HuH-7.5 (cell line): ENCODE measurements at regions not wholly inside any gene's neighbourhood (a gene's known extent, or its start where the extent isn't known, plus 50 kb on each side); places are given as distances from the start of the nearest gene placed in this dataset.
"Not testable (repeated sequence)": the region's sequence is repeated elsewhere in the genome, so short reads cannot be mapped to it uniquely, and the experiment has no call there.

Source experiments
- DNase-seq: peaks from one replicate; pipeline ENCODE4 v3.0.0; 2011; ENCODE audit warnings: low spot score

DNA sequence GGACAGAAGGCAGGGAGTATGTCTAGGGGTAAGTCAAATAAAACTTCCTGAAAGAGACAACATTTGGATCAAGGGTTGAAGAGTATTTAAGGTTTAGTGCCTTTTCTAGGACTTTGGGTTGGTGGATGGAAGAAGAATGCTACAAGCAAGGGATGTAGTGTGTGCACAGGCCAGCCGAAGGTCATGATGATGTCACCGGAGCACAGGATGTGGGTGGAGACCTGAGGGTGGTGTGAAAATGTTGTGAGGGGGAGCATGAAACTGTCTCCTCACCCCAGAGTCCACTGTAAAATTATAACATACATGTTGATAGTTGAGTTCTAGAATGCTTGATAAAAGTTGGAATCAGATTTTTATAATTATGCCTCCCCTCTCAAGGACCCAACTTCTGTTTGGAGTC is 553.3 kb upstream of the SGCD start:
- no peak for DNase-seq

DNA sequence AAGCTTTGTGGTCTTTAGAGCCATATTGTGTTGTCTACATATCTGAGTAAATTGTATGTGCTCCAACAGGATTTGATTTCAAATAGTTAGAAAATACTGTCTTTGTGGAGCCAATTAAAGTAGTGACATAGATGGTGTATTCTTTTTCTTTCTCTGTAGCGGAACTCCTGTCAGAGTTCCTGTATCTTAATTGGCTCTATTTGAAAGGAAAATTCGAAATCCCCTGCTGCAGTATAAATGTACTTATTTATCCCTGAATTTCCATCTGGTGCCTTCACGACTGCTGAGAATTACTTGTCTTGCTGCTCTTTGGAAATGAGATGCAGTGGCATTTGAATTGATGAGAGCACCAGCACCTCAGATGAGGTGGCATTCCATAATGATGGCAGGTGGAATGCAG is 546.7 kb upstream of the SGCD start:
- DNase-seq, result no peak

DNA sequence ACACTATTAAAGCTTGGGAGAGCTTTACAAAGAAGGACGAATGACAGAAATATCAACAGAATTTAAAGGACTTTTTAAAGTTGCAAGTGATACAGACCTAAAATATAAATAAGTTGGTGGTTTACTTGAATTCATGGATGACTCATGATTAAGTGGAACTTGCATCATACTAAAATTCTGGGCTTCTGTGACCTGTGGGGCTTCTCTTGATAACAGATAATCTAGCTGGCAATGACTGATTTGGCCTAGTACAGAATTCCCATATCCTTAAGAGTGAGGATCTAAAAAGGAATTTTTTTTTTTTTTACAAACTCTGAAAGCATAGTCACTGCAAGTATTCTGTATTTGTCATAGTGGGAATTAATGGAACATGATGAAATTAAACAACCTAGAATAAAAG is 543.7 kb upstream of the SGCD start:
- no peak for DNase-seq

DNA sequence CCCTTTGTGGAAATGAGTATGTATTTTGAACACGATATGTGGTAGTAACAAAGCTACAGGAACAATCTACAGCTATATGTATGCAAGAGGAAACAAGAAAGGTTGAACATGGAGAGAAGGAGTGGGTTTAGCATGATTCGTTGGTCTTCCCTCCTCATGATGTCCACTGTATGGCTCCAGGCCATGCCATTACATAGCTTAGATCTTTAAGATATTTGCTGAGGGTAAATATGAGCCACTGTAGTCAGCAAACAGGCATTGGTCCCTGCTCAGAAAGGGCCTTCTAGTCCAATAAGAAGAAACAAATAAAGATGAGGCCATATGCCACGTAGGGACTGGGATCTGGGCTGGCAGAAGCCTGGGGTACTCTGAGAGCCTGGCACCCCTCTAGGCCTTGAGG is 543.2 kb upstream of the SGCD start:
- DNase-seq, result no peak

DNA sequence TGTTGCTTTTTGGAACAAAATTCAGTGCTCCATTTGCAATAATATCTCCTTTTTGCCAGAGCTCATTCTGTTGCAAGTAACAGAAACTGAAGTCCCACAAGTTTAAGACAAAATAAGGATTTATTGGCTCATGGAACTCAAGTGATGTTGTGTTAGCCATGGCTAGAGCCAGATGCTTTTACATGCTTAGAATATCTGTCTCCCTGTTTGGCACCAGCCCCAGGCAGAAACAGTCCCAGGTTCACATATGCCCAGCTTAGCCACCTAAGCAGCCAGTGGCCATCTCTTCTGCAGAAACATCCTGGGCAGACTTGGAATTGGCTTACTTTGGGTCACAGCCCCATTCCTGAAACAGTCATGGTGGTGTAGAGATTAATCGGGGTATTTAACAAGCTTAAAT is 540.9 kb upstream of the SGCD start:
- no peak for DNase-seq

GRCh38 chr5:155792873-155793272 is 534.1 kb upstream of the SGCD start:
- DNase-seq, result no peak

GRCh38 chr5:155794795-155795194 is 532.2 kb upstream of the SGCD start:
- DNase-seq, result no peak

DNA sequence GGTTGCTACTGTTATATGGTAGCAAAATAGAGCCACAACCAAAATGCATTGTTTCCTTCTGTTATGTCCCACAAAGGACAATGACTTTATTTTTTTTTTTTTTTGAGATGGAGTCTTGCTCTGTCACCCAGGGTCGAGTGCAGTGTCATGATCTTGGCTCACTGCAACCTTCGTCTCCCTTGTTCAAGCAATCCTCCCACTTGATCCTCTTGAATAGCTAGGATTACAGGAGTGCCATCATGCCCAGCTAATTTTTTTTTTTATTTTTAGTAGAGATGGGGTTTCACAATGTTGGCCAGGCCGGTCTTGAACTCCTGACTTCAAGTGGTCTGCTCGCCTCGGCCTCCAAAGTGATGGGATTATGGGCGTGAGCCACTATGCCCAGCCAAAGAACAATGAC is 527.7 kb upstream of the SGCD start:
- no peak for DNase-seq

DNA sequence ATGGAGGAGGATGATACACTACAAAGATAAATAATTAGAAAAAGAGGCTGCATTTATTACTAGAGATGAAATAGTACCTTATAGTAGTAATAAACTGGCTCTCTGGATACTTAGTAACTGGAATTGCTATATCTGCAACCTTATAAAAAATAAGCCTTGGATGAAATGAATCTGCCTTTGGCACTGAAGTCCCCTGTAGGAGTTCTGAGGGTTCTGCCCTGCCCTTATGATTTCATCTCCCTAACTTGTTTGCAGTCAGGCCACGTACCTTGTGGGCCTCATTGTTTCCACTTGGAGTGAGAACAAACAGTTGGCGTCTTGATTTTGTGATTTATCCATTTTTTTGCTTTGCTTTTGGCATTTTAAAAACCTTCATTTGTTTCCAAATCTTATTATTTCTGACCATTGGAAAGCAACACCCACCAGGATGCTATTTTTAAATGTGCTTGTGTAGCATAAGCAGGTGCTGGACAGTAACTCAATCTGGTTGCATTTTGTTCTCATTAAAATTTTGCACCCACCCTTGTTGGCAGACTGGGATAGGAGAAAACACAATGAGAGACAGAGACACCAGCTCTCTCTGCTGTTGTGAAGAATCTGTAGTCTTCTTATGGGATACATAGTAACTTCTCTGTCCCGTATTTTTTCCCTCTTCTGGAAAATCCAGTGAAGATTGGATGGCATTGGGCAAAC is 518.9 kb upstream of the SGCD start:
- no peak for DNase-seq

DNA sequence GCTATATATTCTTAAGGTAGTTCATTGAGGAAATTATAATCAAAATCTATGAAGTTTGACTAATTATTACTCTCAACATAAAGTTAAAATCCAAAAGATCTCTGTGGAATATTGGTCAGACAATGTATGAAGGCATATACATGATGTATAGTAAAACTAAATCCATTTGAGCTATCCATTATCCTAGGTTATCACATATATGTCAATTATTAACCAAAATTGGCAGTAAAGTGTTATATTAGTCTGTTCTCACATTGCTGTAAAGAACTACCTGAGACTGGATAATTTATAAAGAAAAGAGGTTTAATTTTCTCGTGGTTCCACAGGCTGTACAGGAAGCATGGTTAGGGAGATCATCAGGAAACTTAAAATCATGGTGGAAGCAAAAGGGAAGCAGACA is 511.7 kb upstream of the SGCD start:
- DNase-seq, result no peak

DNA sequence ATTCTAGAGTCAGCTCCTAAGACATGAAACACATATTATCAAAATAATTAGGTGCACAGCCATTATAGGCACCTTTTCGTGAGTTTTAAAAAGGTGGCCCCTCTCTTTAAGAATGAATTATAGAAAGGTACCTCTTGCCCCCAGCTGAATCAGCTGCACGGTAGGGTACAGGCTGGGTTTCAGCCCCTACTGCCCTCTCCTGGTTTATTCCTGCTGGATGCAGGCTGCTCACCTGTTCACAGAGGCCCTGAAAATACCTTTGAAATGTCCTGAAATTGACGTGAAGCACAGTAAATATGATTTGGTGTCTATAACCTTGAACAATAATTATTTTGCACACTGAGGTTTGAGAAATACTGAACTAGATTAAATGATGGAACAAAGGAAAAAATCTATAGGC is 504.8 kb upstream of the SGCD start:
- no peak for DNase-seq

DNA sequence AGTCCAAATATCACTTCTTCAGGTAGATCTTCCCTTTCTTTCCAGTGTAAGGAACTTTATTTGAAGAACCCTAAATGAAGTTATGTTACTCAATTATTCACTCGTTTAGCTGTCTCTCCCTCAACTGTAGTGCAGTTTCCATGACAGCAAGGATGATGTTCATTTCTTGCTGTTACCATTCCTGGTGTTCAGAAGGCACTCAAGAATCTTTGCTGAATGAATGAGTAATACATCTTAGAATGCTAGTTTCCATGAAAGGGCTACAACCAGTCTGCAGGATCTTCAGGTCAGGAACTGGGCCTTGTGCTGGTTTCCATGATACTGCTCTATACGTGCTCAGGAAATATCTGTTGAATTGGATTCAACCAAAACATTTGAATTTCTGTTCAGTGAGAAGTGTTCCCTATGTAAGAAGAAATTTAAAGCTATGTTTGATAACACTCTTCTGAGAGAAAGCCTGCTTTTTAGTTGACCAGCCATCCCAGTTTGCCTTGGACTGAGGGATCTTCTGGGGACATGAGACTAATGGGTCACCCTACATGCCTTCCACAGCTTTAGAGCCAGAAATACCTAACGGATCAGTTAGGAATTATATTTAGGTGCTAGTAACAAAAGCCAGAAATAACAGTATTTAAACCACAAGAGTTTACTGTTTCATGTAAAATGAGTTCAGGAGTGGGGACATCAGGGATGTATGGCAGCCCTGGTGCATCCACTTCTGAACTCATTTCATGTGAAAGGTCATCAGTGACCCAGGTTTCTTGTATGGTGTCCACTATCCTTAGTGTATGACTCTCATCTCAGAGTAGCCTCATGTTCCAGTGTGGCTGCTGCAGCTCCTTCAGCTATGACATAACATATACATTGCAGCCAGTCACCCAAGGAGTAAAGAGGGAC is 500.1 kb upstream of the SGCD start:
- no peak for DNase-seq

- not testable (repeated sequence) for DNase-seq
Measured at GRCh38 chr5:155827508-155827815, 499.5 kb upstream of the SGCD start.

DNA sequence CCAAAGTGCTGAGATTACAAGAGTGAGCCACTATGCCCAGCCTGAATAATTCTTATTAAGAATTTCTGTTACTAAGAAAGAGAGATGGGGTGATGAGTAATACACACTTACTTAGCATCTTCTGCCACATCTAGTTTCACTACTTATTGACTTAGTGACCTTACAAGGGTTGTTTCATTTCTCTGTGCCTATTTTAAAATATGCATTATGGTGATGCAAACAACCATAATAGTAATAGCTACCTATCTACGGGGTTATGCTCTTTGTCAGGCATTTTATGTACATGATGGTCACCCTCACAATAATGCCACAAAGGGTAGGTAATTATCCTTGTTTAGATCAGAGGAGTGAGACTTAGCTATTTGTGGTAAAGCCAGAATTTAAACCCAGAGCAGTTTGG is 499.0 kb upstream of the SGCD start:
- no peak for DNase-seq

DNA sequence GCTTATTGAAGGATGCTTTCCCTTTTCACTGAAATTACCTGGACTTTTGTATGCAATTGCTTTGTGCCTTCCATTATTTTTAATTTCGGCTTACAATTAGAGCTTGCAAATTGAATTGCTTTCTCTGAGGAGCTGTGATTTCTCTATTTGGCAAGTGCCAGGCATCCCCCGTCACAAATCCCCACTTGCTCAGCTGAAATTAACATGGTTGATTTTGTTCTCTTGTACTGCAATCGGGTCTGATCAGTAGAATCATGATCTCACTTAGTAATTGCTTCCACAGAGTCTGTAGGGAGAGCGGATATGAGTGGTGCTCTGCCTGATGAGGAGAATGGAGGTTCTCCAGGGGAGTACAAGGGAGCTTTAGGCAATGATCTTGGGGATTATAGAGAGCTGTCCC is 495.5 kb upstream of the SGCD start:
- no peak for DNase-seq

- no peak for DNase-seq
Measured at GRCh38 chr5:155833287-155833686, 493.7 kb upstream of the SGCD start.

- no peak for DNase-seq
Measured at GRCh38 chr5:155834271-155834975, 492.5 kb upstream of the SGCD start.

DNA sequence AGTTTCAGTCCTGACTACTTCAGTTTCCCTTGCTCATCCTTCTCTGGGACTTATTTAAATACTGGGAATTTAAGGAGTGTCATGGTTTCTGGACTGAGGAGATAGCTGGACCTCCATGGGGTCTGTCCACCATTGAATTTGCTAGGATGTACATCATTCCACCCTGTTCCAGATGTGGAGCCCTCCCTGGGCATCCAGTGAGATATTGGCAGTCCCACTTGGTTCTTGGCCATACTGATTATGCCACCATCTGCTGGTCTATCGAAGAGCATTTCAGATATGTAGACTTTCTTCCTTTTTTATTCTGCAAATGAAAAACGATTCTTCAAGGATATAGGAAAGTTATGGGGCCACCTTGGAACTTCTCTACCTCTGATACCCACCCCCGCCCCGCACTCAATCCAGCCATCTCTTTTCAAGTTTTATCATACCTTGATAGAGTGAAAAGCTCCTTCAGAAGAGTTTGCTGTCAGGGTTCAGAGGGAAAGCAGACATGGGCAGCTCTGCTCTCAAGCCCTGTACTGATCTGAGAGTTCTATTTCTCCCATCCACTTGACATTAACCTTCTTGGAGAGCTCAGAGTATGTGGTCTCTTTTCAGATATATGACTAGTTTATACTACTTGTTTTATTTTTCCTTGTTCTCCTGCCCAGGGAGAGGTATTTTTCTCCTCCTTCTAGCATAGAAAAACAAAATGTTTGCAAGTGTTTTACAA is 490.7 kb upstream of the SGCD start:
- DNase-seq, result no peak

DNA sequence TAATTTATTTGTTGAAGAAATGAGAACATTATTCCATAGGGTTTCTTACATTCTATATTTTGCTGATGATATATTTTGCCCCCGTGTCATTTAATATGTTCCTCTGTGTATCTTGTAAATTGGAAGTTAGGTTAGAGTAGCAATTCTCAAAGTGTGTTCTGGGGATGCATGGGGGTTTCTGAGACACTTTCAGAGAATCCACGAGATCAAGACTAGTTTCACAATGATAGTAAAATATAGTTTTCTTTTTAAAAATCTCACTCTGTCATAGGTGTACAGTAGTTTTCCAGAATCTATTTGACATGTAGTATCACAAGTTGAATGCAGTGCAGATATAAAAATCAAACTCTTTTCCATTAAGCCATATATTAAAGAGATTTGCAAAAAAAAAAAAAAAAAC is 488.6 kb upstream of the SGCD start:
- DNase-seq, result no peak

GRCh38 chr5:155839251-155840037 is 487.5 kb upstream of the SGCD start:
- DNase-seq, result no peak

DNA sequence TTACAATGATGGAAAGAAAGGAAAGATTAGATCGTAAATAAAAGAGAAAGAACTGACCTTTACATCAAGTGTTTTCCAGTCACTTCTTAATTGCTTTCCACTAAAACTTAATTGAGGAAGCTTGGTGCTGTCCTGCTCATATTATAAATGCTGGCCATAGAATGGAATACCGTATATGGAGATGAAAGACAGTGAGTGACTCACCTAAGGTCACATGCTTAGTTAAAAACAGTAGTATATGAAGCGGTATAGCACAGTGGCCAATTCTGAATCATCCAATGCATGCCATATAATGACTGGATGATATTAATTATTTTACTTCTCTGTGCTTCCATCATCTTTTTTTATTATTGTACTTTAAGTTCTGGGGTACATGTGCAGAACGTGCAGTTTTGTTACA is 482.4 kb upstream of the SGCD start:
- no peak for DNase-seq

DNA sequence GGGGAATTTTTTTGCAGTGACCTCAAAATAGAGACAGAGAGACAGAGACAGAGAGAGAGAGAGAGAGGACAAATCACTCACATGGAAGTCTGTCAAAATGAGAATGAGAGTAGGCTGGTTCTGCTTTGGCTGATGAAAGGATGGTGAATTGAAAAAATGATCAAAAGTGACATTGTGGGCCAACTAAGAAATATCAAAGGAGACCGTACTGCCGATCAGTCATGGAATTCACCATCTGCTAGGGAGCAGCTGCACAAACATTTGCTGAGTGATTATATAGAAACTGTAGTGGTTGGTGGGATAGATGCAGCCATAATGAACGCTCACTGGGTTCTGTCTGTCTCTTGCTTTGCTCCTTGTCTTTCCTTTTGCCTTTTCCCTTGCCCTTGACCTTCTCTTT is 476.6 kb upstream of the SGCD start:
- DNase-seq, result no peak
